ENCODE measurements at regions not wholly inside any gene's neighbourhood (a gene's known extent, or its start where the extent isn't known, plus 50 kb on each side); places are given as distances from the start of the nearest gene placed in this dataset.
"Not testable (repeated sequence)": the region's sequence is repeated elsewhere in the genome, so short reads cannot be mapped to it uniquely, and the experiment has no call there.

DNA sequence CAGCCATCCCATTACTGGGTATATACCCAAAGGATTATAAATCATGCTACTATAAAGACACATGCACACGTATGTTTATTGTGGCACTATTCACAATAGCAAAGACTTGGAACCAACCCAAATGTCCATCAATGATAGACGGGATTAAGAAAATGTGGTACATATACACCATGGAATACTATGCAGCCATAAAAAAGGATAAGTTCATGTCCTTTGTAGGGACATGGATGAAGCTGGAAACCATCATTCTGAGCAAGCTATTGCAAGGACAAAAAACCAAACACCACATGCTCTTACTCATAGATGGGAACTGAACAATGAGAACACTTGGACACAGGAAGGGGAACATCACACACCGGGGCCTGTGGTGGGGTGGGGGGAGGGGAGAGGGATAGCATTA lies 285.7 kb downstream of the SIPA1L2 start:
- TF ChIP-seq, protein P1, sequence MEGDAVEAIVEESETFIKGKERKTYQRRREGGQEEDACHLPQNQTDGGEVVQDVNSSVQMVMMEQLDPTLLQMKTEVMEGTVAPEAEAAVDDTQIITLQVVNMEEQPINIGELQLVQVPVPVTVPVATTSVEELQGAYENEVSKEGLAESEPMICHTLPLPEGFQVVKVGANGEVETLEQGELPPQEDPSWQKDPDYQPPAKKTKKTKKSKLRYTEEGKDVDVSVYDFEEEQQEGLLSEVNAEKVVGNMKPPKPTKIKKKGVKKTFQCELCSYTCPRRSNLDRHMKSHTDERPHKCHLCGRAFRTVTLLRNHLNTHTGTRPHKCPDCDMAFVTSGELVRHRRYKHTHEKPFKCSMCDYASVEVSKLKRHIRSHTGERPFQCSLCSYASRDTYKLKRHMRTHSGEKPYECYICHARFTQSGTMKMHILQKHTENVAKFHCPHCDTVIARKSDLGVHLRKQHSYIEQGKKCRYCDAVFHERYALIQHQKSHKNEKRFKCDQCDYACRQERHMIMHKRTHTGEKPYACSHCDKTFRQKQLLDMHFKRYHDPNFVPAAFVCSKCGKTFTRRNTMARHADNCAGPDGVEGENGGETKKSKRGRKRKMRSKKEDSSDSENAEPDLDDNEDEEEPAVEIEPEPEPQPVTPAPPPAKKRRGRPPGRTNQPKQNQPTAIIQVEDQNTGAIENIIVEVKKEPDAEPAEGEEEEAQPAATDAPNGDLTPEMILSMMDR (IDR thresholded peaks at IDR 0.05) = not testable (repeated sequence)
- not testable (repeated sequence) for TF ChIP-seq POLR2A (IDR thresholded peaks at IDR 0.05)

Measured in Peyer's patch (tissue), 4 donors.